ENCODE measurements at regions not wholly inside any gene's neighbourhood (a gene's known extent, or its start where the extent isn't known, plus 50 kb on each side); places are given as distances from the start of the nearest gene placed in this dataset.

DNA sequence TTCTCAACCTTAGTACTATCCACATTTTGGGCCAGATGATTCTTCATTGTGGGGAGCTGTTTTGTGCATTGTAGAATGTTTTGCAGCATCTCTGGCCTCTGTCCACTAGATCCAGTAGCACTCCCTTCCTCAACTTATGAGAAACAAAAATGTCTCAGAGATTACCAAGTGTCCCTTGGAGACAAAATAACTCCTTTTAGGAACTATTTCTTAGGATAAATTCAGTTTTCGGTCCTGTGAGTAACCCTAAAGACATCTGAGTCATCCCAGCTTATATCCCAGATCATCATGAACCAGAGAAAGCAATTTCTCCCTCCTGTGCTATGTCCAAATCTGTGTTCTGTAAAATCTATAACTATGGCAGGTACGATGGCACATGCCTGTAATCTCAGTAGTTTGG lies 266.6 kb upstream of the PHYHIPL start:
- POLR2A ChIA-PET, result no interaction called here
- no peak for DNase-seq
- H3K27me3 Mint-ChIP-seq, result peaks cover 0 to 11% (median 6%) of the 10 kb centered on the region in 5 donors
- H3K36me3 Mint-ChIP-seq, result no peaks in the 10 kb centered on the region
- H3K4me3 Mint-ChIP-seq, result no peak overlapping the region
- H3K27ac Mint-ChIP-seq, result no peak overlapping the region
- H3K4me1 Mint-ChIP-seq, result no peaks in the 10 kb centered on the region
- peaks cover 0 to 2% (median 0%) of the 10 kb centered on the region in 9 donors for H3K9me3 Mint-ChIP-seq
- no peak for ATAC-seq

DNA sequence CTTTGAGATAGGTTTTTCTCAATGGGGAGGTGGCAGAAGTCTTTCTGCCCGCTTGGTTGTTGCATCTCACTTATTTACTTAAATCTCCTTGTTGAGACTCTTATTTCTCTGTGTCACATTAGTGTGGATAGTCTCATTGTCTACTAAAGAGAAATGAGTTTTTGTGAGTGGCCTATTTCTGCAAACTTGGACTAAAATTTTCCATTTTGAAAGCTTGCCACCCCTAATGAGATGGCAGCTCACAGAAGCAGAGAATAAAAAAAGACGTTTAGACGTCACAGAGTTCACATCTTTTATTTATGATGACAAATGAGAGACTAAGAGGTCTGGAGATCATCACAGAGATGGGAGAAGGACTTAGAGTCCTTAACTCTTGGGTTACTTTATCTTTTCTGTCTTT lies 262.7 kb upstream of the PHYHIPL start:
- H3K4me1 Mint-ChIP-seq, result no peaks in the 10 kb centered on the region
- no peak for ATAC-seq
- H3K27me3 Mint-ChIP-seq, result peaks cover 0 to 6% (median 1%) of the 10 kb centered on the region in 5 donors
- no peak overlapping the region for H3K4me3 Mint-ChIP-seq
- no peak for DNase-seq
- H3K9me3 Mint-ChIP-seq, result no peaks in the 10 kb centered on the region
- POLR2A ChIA-PET, result no interaction called here
- H3K27ac Mint-ChIP-seq, result no peak overlapping the region
- no peaks in the 10 kb centered on the region for H3K36me3 Mint-ChIP-seq

DNA sequence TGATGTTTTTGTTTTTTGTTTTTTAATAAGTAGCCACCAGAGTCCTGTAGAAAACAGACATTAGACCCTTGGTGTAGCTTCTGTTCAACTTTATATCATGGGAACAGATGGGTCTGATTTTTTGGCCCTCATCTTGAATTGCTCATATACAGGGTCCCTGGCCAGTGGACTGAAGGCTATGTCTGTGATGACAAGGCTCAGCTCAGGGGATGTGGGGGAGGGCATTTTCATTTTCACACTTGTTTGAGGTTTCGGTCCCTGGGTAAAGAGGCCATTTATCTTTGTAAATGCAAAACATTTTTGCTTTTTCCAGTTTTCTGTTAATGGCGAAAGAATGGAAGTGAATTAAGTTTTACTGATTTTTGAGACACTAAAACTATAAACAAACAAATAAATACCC lies 257.6 kb upstream of the PHYHIPL start:
- Mint-ChIP-seq H3K27ac (no peak overlapping the region), H3K36me3 (no peaks in the 10 kb centered on the region), H3K9me3 (no peaks in the 10 kb centered on the region), H3K4me3 (no peak overlapping the region), H3K4me1 (no peaks in the 10 kb centered on the region), H3K27me3 (peaks cover 0 to 5% (median 3%) of the 10 kb centered on the region in 5 donors)
- POLR2A ChIA-PET, result no interaction called here
- DNase-seq, result no peak
- ATAC-seq, result no peak

DNA sequence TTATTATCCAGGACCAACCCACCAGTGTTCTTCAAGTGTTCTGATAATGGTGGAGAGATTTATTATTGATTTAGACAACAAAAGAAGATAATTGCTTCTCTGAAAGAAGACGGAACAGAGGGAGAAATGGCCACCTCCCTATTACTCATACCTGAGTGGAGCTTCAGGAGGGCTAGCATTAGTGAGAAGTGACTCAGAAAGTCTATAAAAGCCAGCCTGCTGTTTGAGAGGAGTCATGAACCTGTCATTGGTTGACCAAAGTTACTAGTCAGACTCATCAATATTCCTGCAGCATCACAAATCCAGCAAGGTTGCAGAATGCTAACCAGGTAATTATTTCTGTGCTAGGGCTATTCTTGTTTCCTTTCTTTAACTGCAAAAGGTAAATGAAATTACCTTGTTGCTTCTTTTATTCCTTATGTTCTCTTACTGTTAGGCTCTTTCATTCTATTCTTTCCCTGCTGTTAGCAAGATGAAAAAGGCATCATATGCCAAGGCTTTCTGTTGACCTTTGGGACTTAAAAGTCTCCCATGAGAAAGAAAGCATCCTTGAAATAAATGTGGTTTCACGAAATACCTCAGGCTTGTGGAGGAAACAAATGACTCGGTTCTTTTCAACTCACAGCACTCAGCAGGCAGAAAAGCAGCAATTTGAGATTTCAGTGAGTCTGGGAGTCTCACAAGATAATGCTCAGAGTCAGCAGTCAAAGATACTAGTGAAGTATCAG lies 256.4 kb upstream of the PHYHIPL start:
- ATAC-seq (no peak), DNase-seq (no peak)
- no peak overlapping the region for H3K4me3 Mint-ChIP-seq
- POLR2A ChIA-PET, result no interaction called here
- no peaks in the 10 kb centered on the region for H3K4me1 Mint-ChIP-seq
- H3K36me3 Mint-ChIP-seq, result no peaks in the 10 kb centered on the region
- H3K9me3 Mint-ChIP-seq, result no peaks in the 10 kb centered on the region
- peaks cover 0 to 5% (median 1%) of the 10 kb centered on the region in 5 donors for H3K27me3 Mint-ChIP-seq
- H3K27ac Mint-ChIP-seq, result no peak overlapping the region

DNA sequence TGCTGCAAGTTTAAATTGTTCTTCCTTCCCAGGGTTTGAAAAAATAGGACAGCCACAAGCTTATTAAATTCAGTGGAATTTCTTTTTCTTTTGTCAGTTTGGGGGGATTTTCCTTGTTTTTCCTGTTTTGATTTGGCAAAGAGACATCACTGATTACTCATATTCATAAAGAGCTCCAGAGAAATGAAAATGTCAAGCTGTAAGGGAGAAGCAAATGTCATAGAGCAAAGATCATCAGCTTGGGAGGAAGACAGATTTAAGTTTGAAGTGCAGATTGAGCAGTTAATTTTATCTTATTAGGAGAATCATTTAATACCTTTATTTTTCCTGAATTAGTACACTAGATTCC lies 255.8 kb upstream of the PHYHIPL start:
- Mint-ChIP-seq H3K9me3 (peaks cover 0 to 5% (median 0%) of the 10 kb centered on the region in 9 donors), H3K27me3 (peaks cover 0 to 5% (median 1%) of the 10 kb centered on the region in 5 donors), H3K4me3 (no peak overlapping the region), H3K27ac (no peak overlapping the region), H3K4me1 (no peaks in the 10 kb centered on the region), H3K36me3 (no peaks in the 10 kb centered on the region)
- POLR2A ChIA-PET, result no interaction called here
- ATAC-seq, result no peak
- no peak for DNase-seq

DNA sequence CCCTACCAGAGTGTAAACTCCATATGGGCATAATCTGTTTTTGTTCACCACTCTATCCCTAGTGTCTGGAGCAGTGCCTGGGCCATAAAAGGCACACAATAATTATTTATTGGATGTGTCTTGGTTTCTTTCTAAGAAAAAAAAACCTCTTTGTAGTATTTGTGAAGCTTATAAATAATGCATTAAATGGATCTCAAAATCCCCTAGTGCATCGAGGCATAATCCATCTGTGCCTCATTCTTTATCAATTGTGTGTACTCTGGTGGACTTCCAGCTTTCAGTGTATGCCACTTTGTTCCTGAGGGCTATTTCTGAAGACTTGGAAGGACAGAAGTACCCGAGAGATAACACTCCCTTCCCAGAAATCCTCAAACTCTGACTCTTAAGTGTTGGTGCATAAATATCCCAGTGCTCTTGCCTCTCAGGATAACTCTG lies 255.0 kb upstream of the PHYHIPL start:
- Mint-ChIP-seq H3K27ac (no peak overlapping the region), H3K9me3 (peaks cover 0 to 13% (median 0%) of the 10 kb centered on the region in 9 donors), H3K27me3 (peaks cover 0 to 5% (median 1%) of the 10 kb centered on the region in 5 donors), H3K4me3 (no peak overlapping the region), H3K4me1 (no peaks in the 10 kb centered on the region), H3K36me3 (no peaks in the 10 kb centered on the region)
- POLR2A ChIA-PET, result no interaction called here
- ATAC-seq (no peak), DNase-seq (no peak)

DNA sequence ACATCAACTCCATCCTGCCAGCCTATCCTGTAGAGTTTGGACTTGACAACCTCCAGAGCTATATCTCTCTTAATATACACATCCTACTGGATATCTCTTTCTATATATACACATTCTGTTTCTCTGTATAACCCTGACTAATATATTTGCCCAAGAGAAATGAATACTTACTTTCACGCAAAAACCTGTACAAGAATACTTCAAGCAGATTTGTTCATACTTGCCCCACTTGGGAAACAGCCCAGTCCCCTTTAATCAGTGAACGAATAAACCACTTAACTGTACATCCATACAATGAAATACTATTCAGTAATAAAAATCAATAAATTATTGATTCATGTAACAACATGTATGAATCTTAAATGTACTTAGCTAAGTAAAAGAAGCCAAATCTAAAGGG lies 251.1 kb upstream of the PHYHIPL start:
- Mint-ChIP-seq H3K27me3 (peaks cover 0 to 4% (median 0%) of the 10 kb centered on the region in 5 donors), H3K9me3 (peaks cover 0 to 31% (median 9%) of the 10 kb centered on the region in 9 donors), H3K27ac (no peak overlapping the region), H3K36me3 (peaks cover 0 to 3% (median 0%) of the 10 kb centered on the region in 3 donors), H3K4me3 (no peak overlapping the region), H3K4me1 (no peaks in the 10 kb centered on the region)
- ATAC-seq, result no peak
- no peak for DNase-seq
- POLR2A ChIA-PET, result no interaction called here

DNA sequence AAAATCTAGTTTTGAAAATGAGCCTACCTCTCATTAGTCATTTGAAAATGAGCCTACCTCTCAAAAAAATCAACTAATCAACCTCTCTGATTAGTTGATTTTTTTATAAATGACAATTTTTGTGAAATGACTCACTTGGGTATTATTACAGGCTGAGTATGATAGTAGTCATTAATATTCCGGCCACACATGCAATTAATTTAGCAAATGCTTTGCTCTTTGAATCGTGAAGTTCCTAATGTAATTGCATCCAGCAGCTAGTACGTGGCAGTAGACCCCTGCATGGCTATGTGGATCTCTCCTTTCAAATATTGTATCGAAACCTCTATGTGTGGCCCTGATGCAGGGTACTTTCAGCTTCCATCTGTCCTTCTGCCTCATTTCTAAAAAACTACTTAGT lies 245.9 kb upstream of the PHYHIPL start:
- peaks cover 0 to 14% (median 3%) of the 10 kb centered on the region in 5 donors for H3K27me3 Mint-ChIP-seq
- no peak overlapping the region for H3K4me3 Mint-ChIP-seq
- H3K27ac Mint-ChIP-seq, result no peak overlapping the region
- peaks cover 0 to 3% (median 0%) of the 10 kb centered on the region in 3 donors for H3K36me3 Mint-ChIP-seq
- ATAC-seq, result no peak
- DNase-seq, result no peak
- H3K4me1 Mint-ChIP-seq, result no peaks in the 10 kb centered on the region
- peaks cover 0 to 28% (median 7%) of the 10 kb centered on the region in 9 donors for H3K9me3 Mint-ChIP-seq
- POLR2A ChIA-PET, result no interaction called here

DNA sequence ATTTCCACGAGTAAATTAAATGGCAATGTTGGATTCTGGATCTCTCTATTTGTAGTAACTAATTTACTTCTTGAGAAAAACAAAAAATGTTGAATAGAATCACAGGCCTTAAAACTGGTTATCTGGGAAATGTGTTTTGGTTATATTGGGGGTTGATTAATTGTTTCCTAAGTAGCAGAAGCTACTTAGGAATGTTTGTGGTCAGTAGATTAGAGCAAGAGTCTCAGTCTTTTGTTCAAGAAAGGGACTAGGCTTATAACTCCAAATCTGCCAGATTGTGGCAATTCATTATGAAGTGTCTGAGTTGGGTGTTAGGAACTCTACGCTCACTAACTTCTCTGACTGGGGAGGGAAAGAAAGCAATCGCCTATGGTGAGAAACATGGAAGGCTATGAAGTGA lies 244.3 kb upstream of the PHYHIPL start:
- POLR2A ChIA-PET, result no interaction called here
- Mint-ChIP-seq H3K27ac (peak overlapping the region in 1 of 10 donors; percentile 49), H3K4me3 (no peak overlapping the region), H3K27me3 (peaks cover 0 to 14% (median 3%) of the 10 kb centered on the region in 5 donors), H3K9me3 (peaks cover 0 to 12% (median 7%) of the 10 kb centered on the region in 9 donors), H3K36me3 (peaks cover 0 to 3% (median 0%) of the 10 kb centered on the region in 3 donors), H3K4me1 (no peaks in the 10 kb centered on the region)
- no peak for ATAC-seq
- no peak for DNase-seq

DNA sequence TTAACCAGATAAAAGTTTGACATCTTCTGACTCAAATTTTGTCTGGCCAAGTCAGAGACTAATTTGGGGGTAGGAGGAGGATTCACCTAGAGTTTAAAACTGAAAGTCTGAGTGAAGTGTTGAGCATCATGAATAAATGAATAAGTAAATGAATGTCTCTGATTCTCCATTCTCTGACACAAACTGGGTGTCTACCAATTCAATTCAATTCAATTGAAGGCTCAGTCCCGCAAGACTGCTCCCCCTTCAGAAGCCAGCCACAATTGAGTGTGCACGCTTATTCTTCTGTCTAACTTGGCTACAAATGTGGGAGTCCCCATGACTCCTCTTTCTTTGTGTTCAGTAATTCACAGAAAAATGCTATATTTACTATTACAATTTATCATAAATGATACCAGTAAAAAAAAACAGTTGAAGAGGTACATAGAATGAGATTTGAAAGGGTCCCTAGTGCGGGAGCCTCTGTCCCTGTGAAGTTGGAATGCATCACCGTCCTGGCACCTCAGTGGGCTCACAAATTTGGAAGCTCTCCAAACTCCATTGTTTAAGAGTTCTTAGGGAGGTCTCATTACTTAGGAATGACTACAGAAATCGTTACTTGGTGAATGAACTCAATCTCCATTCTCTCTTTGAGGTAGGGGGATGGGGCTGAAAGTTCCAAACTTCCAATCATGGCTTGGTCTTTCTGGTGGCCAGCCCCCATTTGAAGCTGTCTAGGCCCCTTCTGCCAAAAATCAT lies 243.7 kb upstream of the PHYHIPL start:
- POLR2A ChIA-PET, result no interaction called here
- H3K9me3 Mint-ChIP-seq, result peaks cover 0 to 6% (median 4%) of the 10 kb centered on the region in 9 donors
- ATAC-seq (no peak), DNase-seq (no peak)
- H3K4me3 Mint-ChIP-seq, result no peak overlapping the region
- H3K36me3 Mint-ChIP-seq, result peaks cover 0 to 2% (median 0%) of the 10 kb centered on the region in 3 donors
- no peak overlapping the region for H3K27ac Mint-ChIP-seq
- no peaks in the 10 kb centered on the region for H3K4me1 Mint-ChIP-seq
- H3K27me3 Mint-ChIP-seq, result peaks cover 0 to 17% (median 3%) of the 10 kb centered on the region in 5 donors

DNA sequence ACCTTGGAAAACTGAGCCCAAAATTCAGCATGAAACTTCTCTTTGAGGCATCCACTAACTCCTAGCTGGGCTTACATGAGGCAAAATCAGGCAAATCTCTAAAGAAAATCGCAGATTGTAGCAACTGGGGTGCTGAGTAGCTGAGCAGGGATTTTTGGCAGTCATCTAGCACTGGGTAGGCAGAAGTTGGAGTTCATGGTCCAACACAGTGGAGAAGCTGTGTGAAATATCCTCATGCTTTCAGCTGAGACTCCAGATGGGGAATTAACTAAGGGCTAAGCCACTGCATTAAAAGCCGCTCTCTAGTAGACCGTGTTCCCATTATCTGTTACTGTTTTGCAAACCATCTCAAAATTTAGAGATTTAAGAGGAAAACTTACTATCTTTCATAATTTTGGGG lies 240.1 kb upstream of the PHYHIPL start:
- no peak overlapping the region for H3K27ac Mint-ChIP-seq
- H3K27me3 Mint-ChIP-seq, result peaks cover 0 to 17% (median 3%) of the 10 kb centered on the region in 5 donors
- peaks cover 0 to 6% (median 0%) of the 10 kb centered on the region in 9 donors for H3K9me3 Mint-ChIP-seq
- H3K4me1 Mint-ChIP-seq, result no peaks in the 10 kb centered on the region
- no peaks in the 10 kb centered on the region for H3K36me3 Mint-ChIP-seq
- ATAC-seq (no peak), DNase-seq (no peak)
- no peak overlapping the region for H3K4me3 Mint-ChIP-seq
- POLR2A ChIA-PET, result no interaction called here

DNA sequence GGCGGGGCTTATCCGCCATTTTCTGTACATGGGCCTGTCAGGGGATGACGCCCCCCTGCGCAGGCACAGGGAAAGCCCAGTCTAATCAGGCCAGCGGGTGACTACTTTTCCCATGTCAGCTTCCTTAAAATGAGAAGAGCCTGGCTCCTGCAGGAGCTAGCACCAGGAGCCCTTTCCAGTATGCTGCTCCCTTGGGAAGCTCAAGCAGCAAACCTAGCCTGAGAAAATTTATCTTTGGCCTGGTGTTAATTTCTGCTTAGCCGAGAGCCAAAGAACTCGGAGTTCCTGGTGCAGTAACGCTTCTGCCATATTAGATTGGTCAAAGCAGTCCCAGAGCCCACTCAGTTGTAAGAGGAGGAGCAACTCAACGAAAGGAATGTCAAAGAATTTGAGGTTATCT lies 239.0 kb upstream of the PHYHIPL start:
- ATAC-seq, result no peak
- POLR2A ChIA-PET, result no interaction called here
- peaks cover 0 to 4% (median 0%) of the 10 kb centered on the region in 9 donors for H3K9me3 Mint-ChIP-seq

DNA sequence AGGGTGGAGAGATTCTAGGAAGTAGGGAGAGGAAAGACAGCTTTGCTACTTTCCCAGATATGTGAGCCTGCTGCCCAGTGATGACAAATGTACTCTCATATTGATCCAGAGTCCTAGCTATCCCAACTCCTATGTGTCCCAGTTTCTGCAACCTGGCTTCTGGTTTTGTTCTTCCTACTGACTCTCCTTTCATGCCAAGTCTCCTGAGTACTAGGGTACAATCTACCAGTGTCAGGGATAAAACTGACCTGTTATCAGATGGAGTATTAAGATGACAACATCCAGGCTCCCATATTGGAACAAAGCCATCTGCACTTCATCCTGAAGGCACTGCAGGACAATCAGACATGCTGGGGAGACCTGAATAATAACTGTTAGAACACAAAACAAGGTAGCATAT lies 233.7 kb upstream of the PHYHIPL start:
- no peak overlapping the region for H3K27ac Mint-ChIP-seq

More for the DNA sequence above, 239.0 kb upstream of the PHYHIPL start:
- Mint-ChIP-seq H3K27ac (no peak overlapping the region), H3K4me1 (no peaks in the 10 kb centered on the region), H3K4me3 (no peak overlapping the region), H3K36me3 (no peaks in the 10 kb centered on the region), H3K27me3 (peaks cover 0 to 14% (median 3%) of the 10 kb centered on the region in 5 donors)
- DNase-seq, result no peak

More for the DNA sequence above, 233.7 kb upstream of the PHYHIPL start:
- Mint-ChIP-seq H3K27me3 (peaks cover 0 to 9% (median 0%) of the 10 kb centered on the region in 5 donors), H3K4me3 (no peak overlapping the region), H3K36me3 (no peaks in the 10 kb centered on the region), H3K4me1 (no peaks in the 10 kb centered on the region), H3K9me3 (peaks cover 0 to 2% (median 0%) of the 10 kb centered on the region in 9 donors)
- ATAC-seq (no peak), DNase-seq (no peak)
- POLR2A ChIA-PET, result no interaction called here
